Ureter (tissue), 1 donor: ENCODE measurements at regions not wholly inside any gene's neighbourhood (a gene's known extent, or its start where the extent isn't known, plus 50 kb on each side); places are given as distances from the start of the nearest gene placed in this dataset.
"Not testable (repeated sequence)": the region's sequence is repeated elsewhere in the genome, so short reads cannot be mapped to it uniquely, and the experiment has no call there.

ENCODE experiments used
- DNase-seq: peaks from one replicate; pipeline ENCODE4 v3.0.0-alpha.2; 2020; ENCODE audit warnings: low spot score
- donor health status: DM: yes; HTN: yes; CAD: no.

GRCh38 chr13:18665124-18665523 is 516.5 kb downstream of the TUBA3C start:
- not testable (repeated sequence) for DNase-seq

DNA sequence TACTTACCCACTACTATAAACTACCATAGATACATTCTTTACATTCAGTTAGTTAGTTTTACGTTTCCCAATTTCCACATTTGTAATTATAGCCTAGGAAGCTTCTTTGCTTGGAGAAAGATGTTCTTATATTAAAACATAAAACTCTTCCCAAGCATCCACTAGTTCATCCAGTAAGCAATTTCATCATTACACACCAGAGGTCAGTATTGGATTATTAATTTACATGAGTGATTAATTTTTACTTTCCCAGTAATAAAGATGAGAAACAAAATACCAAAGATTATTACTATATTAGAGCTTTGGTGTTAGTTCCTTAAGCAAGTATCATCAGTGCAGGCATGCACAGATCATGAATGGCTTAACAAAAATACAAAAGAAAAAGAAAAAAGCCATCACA is 518.4 kb downstream of the TUBA3C start:
- DNase-seq = not testable (repeated sequence)

- not testable (repeated sequence) for DNase-seq
These were observed 537.9 kb downstream of the TUBA3C start for GRCh38 chr13:18643644-18644172.

GRCh38 chr13:18628928-18629327 is 552.7 kb downstream of the TUBA3C start:
- not testable (repeated sequence) for DNase-seq

- no peak for DNase-seq
These were observed 553.2 kb downstream of the TUBA3C start for GRCh38 chr13:18628428-18628827.

GRCh38 chr13:18624061-18624460 is 557.6 kb downstream of the TUBA3C start:
- not testable (repeated sequence) for DNase-seq

DNA sequence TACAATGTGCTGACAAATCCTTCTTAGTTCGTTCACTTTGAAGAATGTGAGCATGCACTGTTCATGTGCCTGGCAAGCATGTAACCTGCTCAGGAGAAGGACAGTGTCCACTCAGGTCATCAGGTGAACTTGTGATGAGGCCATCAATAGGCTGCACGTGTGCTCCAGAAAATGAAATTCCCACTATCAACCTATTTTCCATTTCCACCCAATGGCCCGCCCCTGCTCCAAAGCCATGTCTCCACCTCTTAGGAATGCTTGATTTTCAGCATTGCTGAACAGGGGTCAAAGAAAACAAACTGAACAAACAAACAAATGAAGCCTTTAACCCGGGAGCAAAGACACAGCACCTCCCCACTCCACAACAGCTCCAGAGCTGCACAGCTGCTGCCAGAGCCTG is 563.2 kb downstream of the TUBA3C start:
- not testable (repeated sequence) for DNase-seq

DNA sequence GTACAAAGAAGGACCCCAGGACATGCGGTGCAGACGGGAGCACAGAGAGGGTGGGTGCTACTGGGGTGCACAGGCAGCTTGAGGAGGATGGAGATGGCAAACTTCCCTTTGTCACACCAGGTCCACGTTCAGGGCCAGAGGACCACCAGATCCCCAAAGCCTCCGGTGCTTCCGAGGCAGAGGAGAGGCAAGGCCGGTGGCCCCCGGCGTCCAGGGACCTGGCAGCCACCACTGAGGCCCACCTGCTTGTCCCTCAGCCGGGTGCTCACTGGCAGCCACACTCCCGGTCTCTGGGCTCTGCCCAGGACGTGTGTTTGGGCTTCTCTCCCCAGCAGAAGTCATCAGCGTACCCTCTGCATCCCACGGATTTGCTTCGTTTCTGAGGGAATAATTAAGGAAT is 571.1 kb downstream of the TUBA3C start:
- not testable (repeated sequence) for DNase-seq

- not testable (repeated sequence) for DNase-seq
These were observed 572.3 kb downstream of the TUBA3C start for GRCh38 chr13:18609371-18609770.

DNA sequence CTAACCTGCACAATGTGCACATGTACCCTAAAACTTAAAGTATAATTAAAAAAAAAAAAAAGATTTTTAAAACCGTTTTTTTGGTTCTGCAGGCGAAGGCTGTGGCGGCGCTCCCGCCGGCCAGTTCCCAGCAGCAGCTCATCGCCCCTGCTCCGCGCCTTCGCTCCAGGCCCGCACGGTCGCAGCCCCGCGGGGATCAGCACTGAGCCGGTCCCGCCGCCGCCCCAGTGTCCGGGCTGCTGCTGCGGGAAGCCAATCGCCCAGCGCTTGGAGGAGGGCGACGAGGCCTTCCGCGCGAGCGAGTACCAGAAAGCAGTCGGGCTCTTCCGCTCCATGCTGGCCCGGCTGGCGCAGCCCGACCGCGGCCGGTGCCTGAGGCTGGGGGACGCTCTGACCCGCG is 572.8 kb downstream of the TUBA3C start:
- DNase-seq = not testable (repeated sequence)

DNA sequence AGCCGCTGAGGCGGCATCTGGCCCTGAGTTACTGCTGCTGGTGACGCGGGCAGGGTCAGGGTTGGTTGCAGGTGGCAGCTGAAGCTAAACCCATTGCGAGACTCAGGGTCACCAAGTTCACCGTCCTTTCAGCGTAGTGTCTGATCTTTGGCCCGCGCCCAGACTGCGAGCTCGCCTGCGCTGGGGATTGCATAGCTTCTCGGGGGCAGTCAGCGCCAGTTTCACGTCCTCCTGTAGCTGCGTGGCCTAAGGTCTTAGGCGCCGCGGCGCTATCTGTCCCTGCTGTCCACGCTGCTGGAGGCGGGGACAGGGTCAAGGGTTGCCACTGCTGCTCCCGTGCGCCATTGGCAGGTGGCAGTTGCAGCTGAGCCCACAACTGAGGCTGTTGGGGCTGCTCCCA is 581.3 kb downstream of the TUBA3C start:
- not testable (repeated sequence) for DNase-seq

DNA sequence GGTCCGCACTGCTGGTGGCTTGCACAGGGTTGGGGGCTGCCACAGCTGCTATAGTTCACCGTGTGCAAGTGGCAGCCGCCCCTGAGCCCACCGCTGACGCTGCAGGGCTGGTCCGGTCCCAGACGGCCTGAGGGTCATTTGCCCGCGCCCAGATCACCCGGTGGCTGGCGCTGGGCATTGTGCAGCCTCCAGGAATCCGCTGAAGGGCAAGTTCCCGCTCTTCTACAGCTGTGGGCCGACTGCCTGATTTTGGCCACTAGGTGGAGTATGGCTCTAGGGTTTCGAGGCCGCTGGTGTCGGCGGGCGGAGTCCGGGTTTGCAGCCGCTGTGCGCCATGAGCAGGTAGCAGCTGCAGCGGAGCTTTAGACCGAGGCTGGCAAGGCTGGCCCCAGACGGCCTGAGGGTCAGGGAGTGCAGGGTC is 581.8 kb downstream of the TUBA3C start:
- peak; percentile 10 for DNase-seq

- not testable (repeated sequence) for DNase-seq
These were observed 583.1 kb downstream of the TUBA3C start for GRCh38 chr13:18598543-18598942.

DNA sequence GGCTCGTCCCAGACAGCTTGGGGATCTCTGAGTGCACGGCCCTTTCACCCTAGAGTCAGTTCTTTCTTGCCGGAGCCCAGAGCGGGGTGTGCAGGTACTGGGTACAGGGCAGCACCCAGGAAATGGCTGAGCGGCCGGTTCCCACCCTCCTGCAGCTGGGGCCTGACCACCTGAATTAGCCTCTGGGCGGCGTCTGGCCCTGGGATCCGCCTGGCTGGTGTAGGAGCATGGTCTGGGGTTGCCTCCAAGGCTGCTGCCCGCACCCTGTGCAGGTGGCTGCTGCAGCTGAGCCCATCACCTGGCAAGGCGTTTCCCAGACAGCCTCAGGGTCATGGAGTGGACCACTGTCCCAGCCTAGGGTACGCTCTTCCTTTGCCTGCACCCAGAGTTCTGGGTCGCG is 583.7 kb downstream of the TUBA3C start:
- not testable (repeated sequence) for DNase-seq

GRCh38 chr13:18577103-18577502 is 604.5 kb downstream of the TUBA3C start:
- DNase-seq = not testable (repeated sequence)

DNA sequence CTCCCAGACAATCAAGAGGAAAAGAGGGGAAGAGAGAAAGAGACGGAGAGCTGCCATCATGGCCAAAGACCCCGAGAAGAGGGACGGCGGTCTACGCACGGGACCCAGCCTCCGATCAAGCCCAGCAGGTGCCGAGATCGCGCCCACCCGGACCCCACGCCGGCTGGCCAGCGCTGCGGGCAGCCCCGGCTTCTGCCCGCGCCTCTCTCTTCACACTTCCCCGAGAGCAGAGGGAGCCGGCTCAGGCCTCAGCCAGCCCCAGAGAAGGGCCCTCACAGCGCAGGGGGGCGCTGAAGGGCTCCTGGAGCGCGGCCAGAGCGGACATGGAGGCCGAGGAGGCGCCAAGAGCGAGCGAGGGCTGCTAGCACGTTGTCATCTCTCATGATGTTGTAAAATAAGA is 613.7 kb downstream of the TUBA3C start:
- not testable (repeated sequence) for DNase-seq
